ENCODE measurements at regions not wholly inside any gene's neighbourhood (a gene's known extent, or its start where the extent isn't known, plus 50 kb on each side); places are given as distances from the start of the nearest gene placed in this dataset.

DNA sequence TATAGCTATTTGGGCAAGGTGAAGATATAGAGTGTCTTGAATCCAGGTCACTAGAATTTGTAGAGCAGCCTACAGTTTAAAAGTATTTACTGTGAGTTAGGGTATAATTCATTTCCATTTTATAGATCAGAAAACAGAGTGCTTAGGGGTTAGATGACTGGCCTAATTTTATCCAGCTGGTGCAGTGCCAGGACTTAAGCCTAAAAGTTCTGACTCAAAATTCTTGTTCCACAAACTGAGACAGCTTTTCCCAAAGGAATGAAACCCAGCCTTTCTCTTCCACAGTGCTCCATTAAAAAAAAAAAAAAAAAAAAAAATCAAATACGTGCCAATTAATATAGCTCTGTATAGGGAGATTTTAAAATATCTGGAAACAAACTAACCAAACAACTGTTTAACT lies 441.0 kb upstream of the MARCKS start:
- Histone ChIP-seq H3K9me3 (ENCODE audit: control insufficient read depth, low read length) (no peaks in the 10 kb centered on the region), H3K27ac (no peak overlapping the region)

DNA sequence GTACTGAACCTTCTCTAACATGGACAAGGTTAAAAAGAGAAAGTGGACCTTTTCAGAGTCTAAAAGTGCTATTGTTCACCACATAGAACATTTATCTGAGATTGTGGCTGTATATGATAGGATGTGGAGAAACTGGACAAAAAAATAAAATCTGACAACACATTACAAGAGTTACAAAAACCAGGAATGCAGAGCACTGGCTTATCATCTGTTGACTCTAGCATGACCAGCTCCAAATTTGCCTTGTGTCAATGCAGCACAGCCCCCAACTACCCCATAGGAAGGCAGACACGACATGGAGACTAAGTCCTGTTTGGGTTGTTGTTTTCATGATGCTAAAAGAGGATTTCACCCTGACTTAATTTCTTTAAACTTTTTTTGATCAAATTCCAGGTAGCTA lies 436.9 kb upstream of the MARCKS start:
- H3K36me3 ChIP-seq (ENCODE audit: control insufficient read depth, insufficient read depth, low read length): no peaks in the 10 kb centered on the region
- no peaks in the 10 kb centered on the region for H3K9me3 ChIP-seq (ENCODE audit: control insufficient read depth, low read length)
- TF ChIP-seq, protein P1, sequence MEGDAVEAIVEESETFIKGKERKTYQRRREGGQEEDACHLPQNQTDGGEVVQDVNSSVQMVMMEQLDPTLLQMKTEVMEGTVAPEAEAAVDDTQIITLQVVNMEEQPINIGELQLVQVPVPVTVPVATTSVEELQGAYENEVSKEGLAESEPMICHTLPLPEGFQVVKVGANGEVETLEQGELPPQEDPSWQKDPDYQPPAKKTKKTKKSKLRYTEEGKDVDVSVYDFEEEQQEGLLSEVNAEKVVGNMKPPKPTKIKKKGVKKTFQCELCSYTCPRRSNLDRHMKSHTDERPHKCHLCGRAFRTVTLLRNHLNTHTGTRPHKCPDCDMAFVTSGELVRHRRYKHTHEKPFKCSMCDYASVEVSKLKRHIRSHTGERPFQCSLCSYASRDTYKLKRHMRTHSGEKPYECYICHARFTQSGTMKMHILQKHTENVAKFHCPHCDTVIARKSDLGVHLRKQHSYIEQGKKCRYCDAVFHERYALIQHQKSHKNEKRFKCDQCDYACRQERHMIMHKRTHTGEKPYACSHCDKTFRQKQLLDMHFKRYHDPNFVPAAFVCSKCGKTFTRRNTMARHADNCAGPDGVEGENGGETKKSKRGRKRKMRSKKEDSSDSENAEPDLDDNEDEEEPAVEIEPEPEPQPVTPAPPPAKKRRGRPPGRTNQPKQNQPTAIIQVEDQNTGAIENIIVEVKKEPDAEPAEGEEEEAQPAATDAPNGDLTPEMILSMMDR (IDR thresholded peaks at IDR 0.05): no peak
- no peaks in the 10 kb centered on the region for H3K27me3 ChIP-seq (ENCODE audit: control insufficient read depth, insufficient read depth, low read length)
- H3K4me1 ChIP-seq: no peaks in the 10 kb centered on the region
- no peak overlapping the region for H2AFZ ChIP-seq
- H3K4me3 ChIP-seq (ENCODE audit: low read depth, low read length): no peak overlapping the region
- H3K4me2 ChIP-seq (ENCODE audit: low read length): no peak overlapping the region
- no peak overlapping the region for H3K9ac ChIP-seq
- H3K27ac ChIP-seq: no peak overlapping the region
- no peaks in the 10 kb centered on the region for H3K79me2 ChIP-seq

More for the DNA sequence above, 441.0 kb upstream of the MARCKS start:
- no peak overlapping the region for H3K4me2 ChIP-seq (ENCODE audit: low read length)
- H3K27me3 ChIP-seq (ENCODE audit: control insufficient read depth, insufficient read depth, low read length): no peaks in the 10 kb centered on the region
- H3K36me3 ChIP-seq (ENCODE audit: control insufficient read depth, insufficient read depth, low read length): no peaks in the 10 kb centered on the region
- no peak overlapping the region for H3K9ac ChIP-seq
- no peaks in the 10 kb centered on the region for H3K4me1 ChIP-seq
- no peak overlapping the region for H3K4me3 ChIP-seq (ENCODE audit: low read depth, low read length)
- H3K79me2 ChIP-seq: no peaks in the 10 kb centered on the region
- H2AFZ ChIP-seq: no peak overlapping the region
- TF ChIP-seq, protein P1 (IDR thresholded peaks at IDR 0.05): no peak

DNA sequence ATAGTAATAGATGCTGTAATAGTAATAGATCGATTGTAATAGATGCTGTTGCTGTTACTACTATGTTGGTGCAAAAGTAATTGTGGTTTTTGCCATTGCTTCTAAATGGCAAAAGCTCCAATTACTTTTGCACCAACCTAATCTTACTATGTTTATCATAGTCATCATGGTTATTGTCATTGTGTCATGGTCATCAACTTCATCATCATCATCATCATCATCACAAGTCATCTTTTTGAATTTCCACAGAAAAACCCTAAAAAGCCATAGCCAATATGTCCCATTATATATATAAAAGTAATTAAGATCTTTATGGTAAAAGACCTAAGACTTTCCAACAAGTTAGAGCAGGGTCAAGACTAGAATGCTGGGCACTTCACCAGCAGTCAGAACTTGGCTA lies 435.1 kb upstream of the MARCKS start:
- TF ChIP-seq, protein P1 (IDR thresholded peaks at IDR 0.05): no peak
- no peaks in the 10 kb centered on the region for H3K27me3 ChIP-seq (ENCODE audit: control insufficient read depth, insufficient read depth, low read length)
- H3K9me3 ChIP-seq (ENCODE audit: control insufficient read depth, low read length): no peaks in the 10 kb centered on the region
- no peak overlapping the region for H3K4me2 ChIP-seq (ENCODE audit: low read length)
- no peaks in the 10 kb centered on the region for H3K79me2 ChIP-seq
- H2AFZ ChIP-seq: no peak overlapping the region
- no peak overlapping the region for H3K9ac ChIP-seq
- no peaks in the 10 kb centered on the region for H3K36me3 ChIP-seq (ENCODE audit: control insufficient read depth, insufficient read depth, low read length)
- no peaks in the 10 kb centered on the region for H3K4me1 ChIP-seq
- H3K27ac ChIP-seq: no peak overlapping the region
- H3K4me3 ChIP-seq (ENCODE audit: low read depth, low read length): no peak overlapping the region

DNA sequence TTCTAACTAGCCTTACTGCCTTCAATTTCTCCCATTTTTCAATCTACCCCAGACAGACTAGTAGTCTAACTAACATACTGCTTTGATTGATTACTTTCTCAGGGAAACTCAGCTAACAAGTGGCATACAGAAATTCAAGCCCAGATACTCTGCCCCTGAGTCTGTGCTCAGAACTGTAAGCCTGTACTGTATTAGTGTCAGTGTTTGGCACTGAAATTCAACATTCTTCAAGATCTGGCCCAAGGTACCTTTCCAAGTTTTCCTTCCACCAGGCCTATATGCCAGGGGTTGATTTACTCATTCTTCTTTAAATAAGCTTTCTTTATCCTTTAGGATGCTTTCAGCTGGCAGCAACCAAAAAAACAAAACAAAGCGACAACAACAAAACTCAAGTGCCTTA lies 433.2 kb upstream of the MARCKS start:
- TF ChIP-seq, protein P1 (IDR thresholded peaks at IDR 0.05): no peak
- no peaks in the 10 kb centered on the region for H3K4me1 ChIP-seq
- no peak overlapping the region for H2AFZ ChIP-seq

DNA sequence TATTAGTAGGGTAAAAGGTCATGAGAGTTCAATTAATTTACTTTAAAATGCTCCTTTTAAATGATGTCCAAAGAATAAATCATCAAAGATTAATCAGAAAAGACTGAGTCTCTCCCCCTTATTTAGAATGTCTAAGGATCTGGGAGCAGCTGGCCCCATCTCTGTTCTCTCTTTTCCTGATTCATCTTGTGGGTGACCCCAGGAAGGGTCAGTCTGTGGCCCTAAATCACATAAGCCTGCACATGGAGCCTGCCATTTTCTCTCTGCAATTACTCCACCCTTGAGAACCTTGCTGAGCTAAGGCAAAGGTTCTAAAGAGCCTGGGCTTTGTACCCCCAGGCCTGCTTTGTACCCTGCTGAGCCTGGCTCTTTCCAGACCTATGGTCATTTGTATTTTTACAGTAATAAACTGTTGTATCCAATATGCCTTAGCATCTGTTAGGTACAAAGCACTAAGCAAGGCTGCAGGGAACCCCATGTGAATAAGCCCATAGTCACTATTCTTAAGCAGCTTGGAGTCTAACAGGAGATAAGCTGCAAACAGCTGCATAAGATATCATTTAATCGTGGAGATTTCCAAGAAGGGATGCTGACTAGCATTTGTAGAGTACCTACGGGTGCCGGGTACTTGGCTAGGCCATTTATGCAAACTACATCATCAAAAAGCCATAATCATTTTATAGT lies 431.0 kb upstream of the MARCKS start:
- Histone ChIP-seq H3K79me2 (no peaks in the 10 kb centered on the region), H3K4me2 (ENCODE audit: low read length) (no peak overlapping the region), H3K27me3 (ENCODE audit: control insufficient read depth, insufficient read depth, low read length) (no peaks in the 10 kb centered on the region), H3K4me1 (no peaks in the 10 kb centered on the region), H3K9ac (no peak overlapping the region), H3K36me3 (ENCODE audit: control insufficient read depth, insufficient read depth, low read length) (no peaks in the 10 kb centered on the region), H3K27ac (no peak overlapping the region), H3K9me3 (ENCODE audit: control insufficient read depth, low read length) (no peaks in the 10 kb centered on the region), H3K4me3 (ENCODE audit: low read depth, low read length) (no peak overlapping the region), H2AFZ (no peak overlapping the region)
- TF ChIP-seq, protein P1 (IDR thresholded peaks at IDR 0.05): no peak

More for the DNA sequence above, 433.2 kb upstream of the MARCKS start:
- Histone ChIP-seq H3K9me3 (ENCODE audit: control insufficient read depth, low read length) (no peaks in the 10 kb centered on the region), H3K9ac (no peak overlapping the region), H3K27ac (no peak overlapping the region), H3K36me3 (ENCODE audit: control insufficient read depth, insufficient read depth, low read length) (no peaks in the 10 kb centered on the region), H3K27me3 (ENCODE audit: control insufficient read depth, insufficient read depth, low read length) (no peaks in the 10 kb centered on the region), H3K4me3 (ENCODE audit: low read depth, low read length) (no peak overlapping the region), H3K4me2 (ENCODE audit: low read length) (no peak overlapping the region), H3K79me2 (no peaks in the 10 kb centered on the region)
